HCT116 (cell line): ENCODE measurements at regions not wholly inside any gene's neighbourhood (a gene's known extent, or its start where the extent isn't known, plus 50 kb on each side); places are given as distances from the start of the nearest gene placed in this dataset.

Source experiments
- ATAC-seq: fragments of 200-7000 bp; cut with Tn5 transposase; 2 replicates; pipeline ENCODE4 v1.9.1; 2020; ENCODE audit warnings: mild to moderate bottlenecking, moderate library complexity
- BruUV-seq: library from RNA; stranded (reverse); fragments of 400-500 nt; replicated peaks from 2 replicates; lab custom pipeline; 2021; lab: Mats Ljungman, UMichigan
- CTCF ChIA-PET: fragments of 300-600 bp; sonication (Branson Sonifier 250); formaldehyde crosslinking; loops from one replicate; lab custom pipeline; 2021; ENCODE audit warnings: antibody characterized with exemption; lab: Charles Lee
- POLR2A ChIA-PET: fragments of 300-600, 350-600 bp; sonication (Branson Sonifier 250); formaldehyde crosslinking; loops from one replicate; lab custom pipeline; 2021; ENCODE audit warnings: antibody characterized with exemption; lab: Charles Lee
- RAD21 ChIA-PET, 2 experiments: fragments of 300-600 bp; sonication (Branson Sonifier 250); formaldehyde crosslinking; loops; one replicate each; lab custom pipeline; 2023; ENCODE audit warnings: low total read pairs in 2 of 2; ENCODE audit not compliant: uncharacterized antibody in 2 of 2, unreplicated experiment in 2 of 2, low non-redundant PET in 1 of 2; lab: Charles Lee
- DNase-seq: peaks from one replicate; pipeline ENCODE4 v3.0.0-alpha.2; 2010; ENCODE audit warnings: low read depth, low spot score
- H2AFZ ChIP-seq: fragments of 200-600 bp; shearing (Covaris generic), sonication (generic); 2 replicates; pipeline ENCODE4 v1.6.1; 2017; ENCODE audit warnings: low read depth, mixed run types, mixed read lengths, antibody characterized with exemption, low read length; ENCODE audit not compliant: poor library complexity, severe bottlenecking
- H3K27ac ChIP-seq: 2 replicates; pipeline ENCODE4 v1.5.1; 2012; ENCODE audit warnings: low read depth, low read length
- H3K27me3 ChIP-seq: fragments of 200-600 bp; sonication (generic); 2 replicates; pipeline ENCODE4 v1.6.1; 2016; ENCODE audit warnings: mixed run types, low read length, mixed read lengths; ENCODE audit not compliant: insufficient read depth
- H3K36me3 ChIP-seq, 2 experiments: fragments of 200-500 bp in 1 of 2; fragments of 200-600 bp in 1 of 2; sonication (Bioruptor generic) in 1 of 2; sonication (generic) in 1 of 2; 2 replicates each; pipeline versions ENCODE4 v1.5.1 to v1.6.1; 2014 to 2016; ENCODE audit warnings: low read length in 2 of 2, inconsistent platforms in 1 of 2, mixed read lengths in 1 of 2, mixed run types in 1 of 2; ENCODE audit not compliant: insufficient read depth in 2 of 2, control insufficient read depth in 1 of 2
- H3K4me1 ChIP-seq, 2 experiments: fragments of 200-600 bp in 1 of 2; sonication (generic) in 1 of 2; 2 replicates each; pipeline versions ENCODE4 v1.5.1 to v1.6.1; 2012 to 2017; ENCODE audit warnings: low read length in 2 of 2, inconsistent platforms in 1 of 2, mild to moderate bottlenecking in 1 of 2, mixed read lengths in 1 of 2, mixed run types in 1 of 2, moderate library complexity in 1 of 2; ENCODE audit not compliant: insufficient read depth in 2 of 2, control insufficient read depth in 1 of 2
- H3K4me2 ChIP-seq: fragments of 200-600 bp; sonication (generic); 2 replicates; pipeline ENCODE4 v1.6.1; 2017; ENCODE audit warnings: mixed run types, low read length, mixed read lengths
- H3K4me3 ChIP-seq, 2 experiments: fragments of 200-600 bp in 1 of 2; sonication (generic) in 1 of 2; replicated peaks in 1 of 2; 2 replicates each; pipeline ENCODE4 v1.5.1; 2011 to 2016; ENCODE audit warnings: low read length in 2 of 2, control low read depth in 1 of 2, low read depth in 1 of 2, mild to moderate bottlenecking in 1 of 2, mixed read lengths in 1 of 2, mixed run types in 1 of 2
- H3K79me2 ChIP-seq: fragments of 200-600 bp; sonication (generic); 2 replicates; pipeline ENCODE4 v1.6.1; 2017; ENCODE audit warnings: mild to moderate bottlenecking, mixed run types, low read length, moderate library complexity, mixed read lengths; ENCODE audit not compliant: insufficient read depth
- H3K9ac ChIP-seq: fragments of 200-600 bp; sonication (generic); 2 replicates; pipeline ENCODE4 v1.6.1; 2016; ENCODE audit warnings: low read length, mixed read lengths
- H3K9me2 ChIP-seq: fragments of 200-600 bp; sonication (generic), shearing (Covaris generic); 2 replicates; pipeline ENCODE4 v1.6.1; 2017; ENCODE audit warnings: mixed run types, mild to moderate bottlenecking, moderate library complexity; ENCODE audit not compliant: insufficient read depth
- H3K9me3 ChIP-seq, 2 experiments: fragments of 200-500 bp in 1 of 2; fragments of 200-600 bp in 1 of 2; sonication (Bioruptor generic) in 1 of 2; sonication (generic) in 1 of 2; 2 replicates each; pipeline ENCODE4 v1.6.1; 2014 to 2017; ENCODE audit warnings: low read length in 2 of 2, mixed read lengths in 2 of 2, inconsistent platforms in 1 of 2, low read depth in 1 of 2, mild to moderate bottlenecking in 1 of 2, mixed run types in 1 of 2, moderate library complexity in 1 of 2; ENCODE audit not compliant: control insufficient read depth in 1 of 2, insufficient read depth in 1 of 2
- H4K20me1 ChIP-seq: fragments of 200-600 bp; sonication (generic), shearing (Covaris generic); 2 replicates; pipeline ENCODE4 v1.6.1; 2017; ENCODE audit warnings: mixed run types, mild to moderate bottlenecking, moderate library complexity; ENCODE audit not compliant: insufficient read depth
- ATF3 ChIP-seq: IDR thresholded peaks from 2 replicates; pipeline ENCODE4 v1.6.1; 2012
- CBX3 ChIP-seq: IDR thresholded peaks from 2 replicates; pipeline ENCODE4 v1.6.1; 2012; ENCODE audit warnings: low read depth
- CEBPB ChIP-seq: IDR thresholded peaks from 2 replicates; pipeline ENCODE4 v1.6.1; 2012; ENCODE audit warnings: low read depth
- CTCF ChIP-seq, 3 experiments: fragments of 200-600 bp in 1 of 3; sonication (generic) in 1 of 3; IDR thresholded peaks in 2 of 3; conservative IDR thresholded peaks in 1 of 3; 2 replicates each; pipeline ENCODE4 v1.5.1; 2012 to 2017; ENCODE audit warnings: low read depth in 2 of 3, low read length in 2 of 3, antibody characterized with exemption in 1 of 3, borderline replicate concordance in 1 of 3, control low read depth in 1 of 3, mild to moderate bottlenecking in 1 of 3, mixed read lengths in 1 of 3, mixed run types in 1 of 3, moderate library complexity in 1 of 3; ENCODE audit not compliant: insufficient read depth in 1 of 3
- EZH2phosphoT487 ChIP-seq: fragments of 200-600 bp; IDR thresholded peaks from 2 replicates; pipeline ENCODE4 v1.6.1; 2018; ENCODE audit warnings: antibody characterized with exemption, borderline replicate concordance
- FOSL1 ChIP-seq: IDR thresholded peaks from 2 replicates; pipeline ENCODE4 v1.6.1; 2012; ENCODE audit warnings: low read depth
- JUND ChIP-seq: IDR thresholded peaks from 2 replicates; pipeline ENCODE4 v1.6.1; 2012
- MAX ChIP-seq: IDR thresholded peaks from 2 replicates; pipeline ENCODE4 v1.6.1; 2012
- RAD21 ChIP-seq: IDR thresholded peaks from 2 replicates; pipeline ENCODE4 v1.6.1; 2012; ENCODE audit warnings: low read depth, mild to moderate bottlenecking
- SIN3A ChIP-seq: IDR thresholded peaks from 2 replicates; pipeline ENCODE4 v1.6.1; 2012; ENCODE audit warnings: low read depth
- SP1 ChIP-seq: IDR thresholded peaks from 2 replicates; pipeline ENCODE4 v1.6.1; 2012; ENCODE audit warnings: low read depth
- SRF ChIP-seq: IDR thresholded peaks from 2 replicates; pipeline ENCODE4 v1.6.1; 2012; ENCODE audit warnings: low read depth
- YY1 ChIP-seq: IDR thresholded peaks from 2 replicates; pipeline ENCODE4 v1.6.1; 2011; ENCODE audit warnings: low read length, low read depth, moderate library complexity, mild to moderate bottlenecking; ENCODE audit not compliant: insufficient replicate concordance; ENCODE audit errors: extremely low read depth
- intact Hi-C: fragments of 100-400 bp; cut with micrococcal nuclease; formaldehyde crosslinking; loops from 2 replicates; pipeline ENCODE4 v1.10.0; 2022

GRCh38 chr5:115377468-115378217 lies 81.2 kb upstream of the CCDC112 start:
- BruUV-seq: no TSS peak
- Histone ChIP-seq H3K4me1 (peaks cover 18 to 64% of the 10 kb centered on the region in 2 experiments), H3K27ac (peak overlapping the region; percentile 2; the same call in 1 of the 2 replicates), H3K4me3 (peak overlapping the region; percentile 16 to 33), H2AFZ (peak overlapping the region; percentile 59), H3K9me3 (no peaks in the 10 kb centered on the region), H3K4me2 (peak overlapping the region; percentile 70), H3K9ac (peak overlapping the region; percentile 27), H3K79me2 (no peaks in the 10 kb centered on the region), H4K20me1 (no peaks in the 10 kb centered on the region), H3K27me3 (no peaks in the 10 kb centered on the region), H3K9me2 (no peaks in the 10 kb centered on the region), H3K36me3 (no peaks in the 10 kb centered on the region)
- ChIA-PET CTCF (interaction anchor here (0.9 to 5.9 kb wide), 4 partner anchors 68 to 197 kb away, joined by 3 to 45 read pairs (median 4); no protein-coding TSS in a partner anchor), RAD21 (interaction anchor here (0.6 to 2.8 kb wide), 3 partner anchors 194 to 197 kb away, joined by 3 to 15 read pairs (median 7); no protein-coding TSS in a partner anchor), POLR2A (interaction anchor here (1.2 to 1.7 kb wide), 3 partner anchors 42 to 197 kb away, joined by 3 to 6 read pairs (median 4); no protein-coding TSS in a partner anchor)
- peak; percentile 57 for TF ChIP-seq FOSL1
- peak; percentile 47; the same call in 1 of the 2 replicates for TF ChIP-seq MAX
- TF ChIP-seq EZH2phosphoT487: no peak
- no peak for TF ChIP-seq SRF
- TF ChIP-seq ATF3: no peak
- TF ChIP-seq SIN3A: no peak
- TF ChIP-seq CBX3: 0 out of 2 replicates have a peak, but pooled peaks have one; percentile 10
- TF ChIP-seq YY1: no peak
- TF ChIP-seq CTCF (IDR thresholded peaks at IDR 0.05 in 2 of 3, conservative IDR thresholded peaks at IDR 0.05 in 1 of 3; ENCODE audit: borderline replicate concordance in 1 of 3, insufficient read depth in 1 of 3, low read depth in 2 of 3, low read length in 2 of 3): peak; percentile 30 to 58 (median 49); a peak in 4 of 6 replicates
- TF ChIP-seq SP1: peak; percentile 46; the same call in 1 of the 2 replicates
- peak; percentile 77 for TF ChIP-seq RAD21
- TF ChIP-seq CEBPB: peak; percentile 18; the same call in 1 of the 2 replicates
- TF ChIP-seq JUND: peak; percentile 69
- peak; percentile 61 for ATAC-seq
- peak; percentile 35 for DNase-seq
- intact Hi-C loops: loop anchor here (1.0 to 10.0 kb wide), 4 partner anchors 65 to 457 kb away; partner anchors contain the start of gene FEM1C
